GM19467 (cell line): ENCODE measurements at regions not wholly inside any gene's neighbourhood (a gene's known extent, or its start where the extent isn't known, plus 50 kb on each side); places are given as distances from the start of the nearest gene placed in this dataset.
A peak's percentile ranks its signal among the peaks of the same experiment; 100 is the strongest.

Experiments
- ATAC-seq: cut with Tn5 transposase; IDR thresholded peaks from one replicate; pipeline ENCODE4 v1.9.1; 2021; ENCODE audit warnings: mild to moderate bottlenecking, moderate library complexity; ENCODE audit not compliant: unreplicated experiment

- peak; percentile 97 for ATAC-seq
Observed at GRCh38 chr3:34361921-34362320, 563.5 kb downstream of the PDCD6IP start.

GRCh38 chr3:34362910-34363309 is 564.5 kb downstream of the PDCD6IP start:
- no peak for ATAC-seq

- ATAC-seq = no peak
Observed at GRCh38 chr3:34363881-34364280, 565.5 kb downstream of the PDCD6IP start.

GRCh38 chr3:34364335-34364734 is 565.9 kb downstream of the PDCD6IP start:
- no peak for ATAC-seq

- no peak for ATAC-seq
Observed at GRCh38 chr3:34365231-34365630, 566.8 kb downstream of the PDCD6IP start.

GRCh38 chr3:34365771-34366170 is 567.3 kb downstream of the PDCD6IP start:
- no peak for ATAC-seq

GRCh38 chr3:34367521-34367920 is 569.1 kb downstream of the PDCD6IP start:
- no peak for ATAC-seq

- ATAC-seq = no peak
Observed at GRCh38 chr3:34374521-34374920, 576.1 kb downstream of the PDCD6IP start.

GRCh38 chr3:34376691-34377090 is 578.3 kb downstream of the PDCD6IP start:
- no peak for ATAC-seq

- ATAC-seq = no peak
Observed at GRCh38 chr3:34377961-34378360, 579.5 kb downstream of the PDCD6IP start.

GRCh38 chr3:34381243-34381642 is 582.8 kb downstream of the PDCD6IP start:
- no peak for ATAC-seq

- no peak for ATAC-seq
Observed at GRCh38 chr3:34382859-34383258, 584.4 kb downstream of the PDCD6IP start.

GRCh38 chr3:34386309-34386708 is 587.9 kb downstream of the PDCD6IP start:
- no peak for ATAC-seq

GRCh38 chr3:34387826-34388564 is 589.6 kb downstream of the PDCD6IP start:
- no peak for ATAC-seq

- no peak for ATAC-seq
Observed at GRCh38 chr3:34388830-34389229, 590.4 kb downstream of the PDCD6IP start.

GRCh38 chr3:34394978-34395748 is 596.7 kb downstream of the PDCD6IP start:
- no peak for ATAC-seq

GRCh38 chr3:34396288-34396687 is 597.9 kb downstream of the PDCD6IP start:
- ATAC-seq = no peak

GRCh38 chr3:34396956-34397355 is 598.5 kb downstream of the PDCD6IP start:
- ATAC-seq = no peak

- ATAC-seq = no peak
Observed at GRCh38 chr3:34399401-34399800, 601.0 kb downstream of the PDCD6IP start.

GRCh38 chr3:34405159-34405558 is 606.7 kb downstream of the PDCD6IP start:
- no peak for ATAC-seq

- no peak for ATAC-seq
Observed at GRCh38 chr3:34407281-34407680, 608.9 kb downstream of the PDCD6IP start.

- ATAC-seq = no peak
Observed at GRCh38 chr3:34408088-34408487, 609.7 kb downstream of the PDCD6IP start.
